ENCODE measurements at regions not wholly inside any gene's neighbourhood (a gene's known extent, or its start where the extent isn't known, plus 50 kb on each side); places are given as distances from the start of the nearest gene placed in this dataset.
"Not testable (repeated sequence)": the region's sequence is repeated elsewhere in the genome, so short reads cannot be mapped to it uniquely, and the experiment has no call there.

- no peak for DNase-seq (ENCODE audit: low read depth)
Measured at GRCh38 chr14:104398656-104399055, 180.9 kb upstream of the C14orf180 start.

GRCh38 chr14:104399432-104400155 lies 180.0 kb upstream of the C14orf180 start:
- no peak for DNase-seq (ENCODE audit: low read depth)

GRCh38 chr14:104400355-104400754 lies 179.2 kb upstream of the C14orf180 start:
- DNase-seq (ENCODE audit: low read depth), result no peak

GRCh38 chr14:104401785-104402184 lies 177.8 kb upstream of the C14orf180 start:
- no peak for DNase-seq (ENCODE audit: low read depth)

GRCh38 chr14:104402303-104402702 lies 177.3 kb upstream of the C14orf180 start:
- not testable (repeated sequence) for DNase-seq (ENCODE audit: low read depth)

- DNase-seq (ENCODE audit: low read depth), result no peak
Measured at GRCh38 chr14:104403421-104404220, 175.9 kb upstream of the C14orf180 start.

- no peak for DNase-seq (ENCODE audit: low read depth)
Measured at GRCh38 chr14:104404922-104405321, 174.6 kb upstream of the C14orf180 start.

- no peak for DNase-seq (ENCODE audit: low read depth)
Measured at GRCh38 chr14:104405360-104406226, 174.0 kb upstream of the C14orf180 start.

GRCh38 chr14:104406831-104407230 lies 172.7 kb upstream of the C14orf180 start:
- no peak for DNase-seq (ENCODE audit: low read depth)

GRCh38 chr14:104416383-104416782 lies 163.2 kb upstream of the C14orf180 start:
- DNase-seq (ENCODE audit: low read depth), result no peak

GRCh38 chr14:104419865-104420505 lies 159.6 kb upstream of the C14orf180 start:
- DNase-seq (ENCODE audit: low read depth), result no peak

GRCh38 chr14:104420523-104420922 lies 159.0 kb upstream of the C14orf180 start:
- DNase-seq (ENCODE audit: low read depth), result not testable (repeated sequence)

- DNase-seq (ENCODE audit: low read depth), result no peak
Measured at GRCh38 chr14:104420990-104421389, 158.6 kb upstream of the C14orf180 start.

- DNase-seq (ENCODE audit: low read depth), result no peak
Measured at GRCh38 chr14:104421401-104421821, 158.2 kb upstream of the C14orf180 start.

GRCh38 chr14:104421892-104422828 lies 157.4 kb upstream of the C14orf180 start:
- no peak for DNase-seq (ENCODE audit: low read depth)

GRCh38 chr14:104422837-104423681 lies 156.5 kb upstream of the C14orf180 start:
- no peak for DNase-seq (ENCODE audit: low read depth)

- no peak for DNase-seq (ENCODE audit: low read depth)
Measured at GRCh38 chr14:104423701-104424405, 155.7 kb upstream of the C14orf180 start.

GRCh38 chr14:104424406-104425072 lies 155.0 kb upstream of the C14orf180 start:
- no peak for DNase-seq (ENCODE audit: low read depth)
